ENCODE measurements at regions not wholly inside any gene's neighbourhood (a gene's known extent, or its start where the extent isn't known, plus 50 kb on each side); places are given as distances from the start of the nearest gene placed in this dataset.

DNA sequence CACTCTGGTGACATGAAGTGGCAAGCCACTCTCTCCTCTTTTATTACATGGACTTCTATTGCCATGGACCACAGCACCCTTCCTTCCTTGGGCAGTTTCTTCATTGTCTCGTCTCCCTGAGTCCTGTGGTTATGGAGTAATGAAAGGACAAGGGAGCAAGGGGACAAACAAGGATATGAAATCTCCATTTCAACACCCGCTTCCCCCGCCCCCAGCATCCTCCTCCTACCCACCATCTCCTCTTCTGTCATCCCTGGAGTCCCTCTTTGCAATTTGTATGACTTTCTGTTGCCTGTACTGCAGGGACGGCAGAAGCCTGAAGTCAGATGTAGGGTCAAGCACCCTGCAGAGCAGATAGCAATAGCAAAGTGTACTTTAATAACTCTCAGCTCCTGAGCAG is 300.7 kb upstream of the CLINT1 start:
- DNase-seq (ENCODE audit: low read depth): no peak

GRCh38 chr5:158155811-158156505 is 297.0 kb upstream of the CLINT1 start:
- DNase-seq (ENCODE audit: low read depth): no peak

DNA sequence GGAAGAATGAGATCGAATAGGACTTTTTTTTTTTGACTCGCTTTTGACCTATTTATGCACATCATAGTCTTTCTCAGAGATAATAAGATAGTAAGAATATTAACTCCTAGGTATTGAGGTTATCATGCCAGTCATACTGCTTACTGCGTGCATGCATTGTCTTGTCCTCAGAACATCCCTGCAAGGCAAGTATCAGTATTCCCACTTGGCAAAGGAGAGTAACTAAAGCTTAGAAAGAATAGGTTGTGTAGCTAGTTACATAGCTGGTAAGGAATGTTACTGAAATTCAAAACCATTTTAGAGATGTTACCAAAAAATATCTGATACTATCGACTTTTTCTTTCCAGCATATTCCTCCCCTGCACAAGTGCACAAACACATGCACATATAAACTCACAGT is 296.1 kb upstream of the CLINT1 start:
- no peak for DNase-seq (ENCODE audit: low read depth)

GRCh38 chr5:158154226-158155005 is 295.5 kb upstream of the CLINT1 start:
- peak; percentile 78 for DNase-seq (ENCODE audit: low read depth)

DNA sequence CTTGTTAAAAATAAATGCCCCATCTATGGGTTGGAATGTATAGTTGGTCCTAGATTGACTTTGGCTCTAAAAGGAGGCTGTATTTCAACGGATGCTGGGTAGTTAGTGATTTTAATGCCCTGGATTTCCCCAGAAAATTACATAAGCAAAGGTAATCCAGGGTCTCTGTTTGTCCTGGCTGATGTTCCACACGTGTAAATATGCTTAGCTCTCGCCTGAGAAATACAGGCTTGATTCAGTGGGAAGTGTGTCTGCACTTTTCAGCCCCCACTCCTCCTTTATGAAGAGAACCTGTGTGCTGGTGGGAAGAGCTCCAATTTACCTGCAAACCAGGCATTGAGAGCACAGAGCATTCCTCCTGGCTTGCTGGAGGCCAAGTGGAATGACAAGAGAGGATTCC is 294.6 kb upstream of the CLINT1 start:
- no peak for DNase-seq (ENCODE audit: low read depth)

DNA sequence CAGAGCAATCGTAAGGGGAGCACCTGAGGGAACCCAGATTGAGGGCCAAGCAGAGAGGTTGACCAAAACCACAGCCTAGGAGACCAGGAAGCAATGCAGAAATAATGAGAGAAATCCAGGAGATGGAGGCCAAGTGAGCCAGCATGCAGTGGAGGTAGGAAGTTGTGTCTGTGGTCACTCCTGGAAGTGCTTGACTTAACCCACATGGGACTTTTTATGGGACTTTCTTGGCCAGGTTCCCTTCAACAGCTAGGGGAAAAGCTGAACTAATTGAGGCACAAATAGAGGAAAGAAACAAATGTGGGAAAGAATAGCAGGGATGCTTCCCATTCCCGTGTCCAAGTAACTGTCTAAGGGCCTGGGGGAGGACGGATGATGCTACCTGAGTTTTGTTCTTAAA is 293.2 kb upstream of the CLINT1 start:
- DNase-seq (ENCODE audit: low read depth): peak; percentile 28

- no peak for DNase-seq (ENCODE audit: low read depth)
These were observed 288.3 kb upstream of the CLINT1 start for GRCh38 chr5:158147227-158147626.

GRCh38 chr5:158145827-158146226 is 286.9 kb upstream of the CLINT1 start:
- DNase-seq (ENCODE audit: low read depth): no peak

DNA sequence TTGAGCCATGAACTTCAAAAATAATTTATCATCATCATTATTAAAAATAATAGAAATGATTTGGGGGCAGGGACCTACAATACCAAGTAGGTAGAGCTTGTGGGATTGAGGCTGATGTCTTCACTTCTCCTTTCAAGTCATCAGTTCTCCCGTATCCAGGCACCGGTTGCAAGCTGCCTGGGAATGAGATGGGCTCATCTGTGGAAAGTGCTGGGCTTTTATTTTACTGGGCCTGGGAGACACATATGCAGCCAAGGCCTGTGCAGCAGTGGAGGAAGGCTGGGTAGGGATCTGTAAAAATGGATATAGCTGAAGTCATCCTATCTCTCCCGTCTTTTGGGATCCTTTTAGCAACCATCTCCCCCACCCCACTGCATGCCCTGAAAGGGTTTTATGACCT is 284.1 kb upstream of the CLINT1 start:
- DNase-seq (ENCODE audit: low read depth): no peak

DNA sequence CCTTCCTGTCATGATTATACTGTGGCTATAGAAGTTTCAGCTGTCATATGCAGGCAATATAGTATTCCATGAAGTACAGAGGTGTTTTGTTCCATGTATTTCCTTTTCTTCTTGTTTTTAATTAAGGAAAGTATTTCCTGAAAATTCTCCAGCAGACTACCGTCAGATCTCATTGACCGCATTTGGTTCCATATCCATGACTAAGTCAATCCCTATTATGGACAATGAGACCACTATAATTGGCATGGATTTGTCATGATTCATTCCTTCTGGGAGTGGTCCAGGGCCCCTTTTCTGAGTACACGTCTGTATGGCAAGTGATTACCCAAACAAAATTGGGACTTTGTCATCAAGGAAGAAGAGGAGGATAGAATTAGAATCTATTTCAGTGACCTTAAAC is 283.2 kb upstream of the CLINT1 start:
- DNase-seq (ENCODE audit: low read depth): no peak

GRCh38 chr5:158140120-158140731 is 281.3 kb upstream of the CLINT1 start:
- DNase-seq (ENCODE audit: low read depth): no peak

- peak; percentile 42 for DNase-seq (ENCODE audit: low read depth)
These were observed 280.2 kb upstream of the CLINT1 start for GRCh38 chr5:158139161-158139560.

DNA sequence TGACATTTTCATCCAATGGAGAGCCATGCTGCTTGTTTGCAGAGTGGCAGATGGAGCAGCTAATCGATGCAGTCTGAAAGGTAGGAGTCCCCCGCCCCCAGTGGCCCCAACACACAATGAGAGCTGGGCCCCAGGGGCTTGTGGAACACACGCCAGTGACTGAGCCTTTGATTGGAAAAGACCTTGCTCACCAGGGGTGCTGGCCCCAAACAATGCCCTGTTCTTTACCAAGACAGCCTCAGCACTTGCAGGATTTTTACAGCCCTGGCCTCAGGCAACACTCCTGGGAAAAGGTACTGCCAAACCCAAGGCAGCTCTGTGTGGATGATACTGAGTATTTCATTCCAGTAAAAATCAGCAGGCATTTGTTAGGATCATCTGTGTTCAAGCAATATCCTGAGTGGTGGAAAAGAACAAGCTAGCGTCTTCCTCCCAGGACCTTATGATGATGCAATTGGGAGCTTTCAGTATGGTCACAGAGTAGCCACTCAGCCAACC is 276.8 kb upstream of the CLINT1 start:
- DNase-seq (ENCODE audit: low read depth): no peak

DNA sequence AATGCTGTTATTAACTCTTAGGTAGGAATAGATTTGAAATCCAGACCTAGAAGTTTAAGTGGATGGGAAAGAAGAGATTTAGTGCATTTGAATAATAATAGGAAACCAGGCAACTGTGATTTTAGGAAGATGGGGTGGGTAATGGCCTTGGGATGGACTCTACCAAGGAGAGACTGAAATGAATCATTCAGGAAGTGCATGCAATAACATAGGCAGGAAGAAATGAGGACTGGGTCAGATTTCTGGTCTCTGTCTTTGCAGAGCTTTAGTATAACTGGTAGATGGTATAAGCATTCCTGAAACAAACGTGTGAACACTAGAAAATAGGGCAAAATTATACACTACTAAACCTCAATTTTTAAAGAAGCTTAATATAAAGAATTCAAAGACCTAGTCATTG is 274.4 kb upstream of the CLINT1 start:
- no peak for DNase-seq (ENCODE audit: low read depth)

DNA sequence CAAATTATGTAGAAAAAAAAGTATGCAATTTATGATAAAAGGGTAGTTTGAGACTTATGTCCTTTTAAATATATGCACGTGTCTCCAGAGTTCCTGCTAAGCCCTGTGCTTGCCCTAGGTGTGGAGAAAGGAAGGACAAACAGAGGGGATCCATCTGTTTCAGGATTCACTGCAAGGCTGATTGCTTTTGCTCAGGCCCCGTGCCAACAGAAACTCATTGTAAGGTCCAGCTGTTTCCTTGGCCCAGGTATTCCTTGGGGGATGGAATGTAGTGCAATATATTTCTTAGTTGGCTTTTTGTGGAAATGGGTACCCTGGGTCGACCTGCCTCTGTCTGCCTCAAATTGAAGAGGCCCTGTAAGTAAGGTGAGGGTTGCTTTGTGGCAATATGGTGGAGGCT is 268.6 kb upstream of the CLINT1 start:
- DNase-seq (ENCODE audit: low read depth): no peak

DNA sequence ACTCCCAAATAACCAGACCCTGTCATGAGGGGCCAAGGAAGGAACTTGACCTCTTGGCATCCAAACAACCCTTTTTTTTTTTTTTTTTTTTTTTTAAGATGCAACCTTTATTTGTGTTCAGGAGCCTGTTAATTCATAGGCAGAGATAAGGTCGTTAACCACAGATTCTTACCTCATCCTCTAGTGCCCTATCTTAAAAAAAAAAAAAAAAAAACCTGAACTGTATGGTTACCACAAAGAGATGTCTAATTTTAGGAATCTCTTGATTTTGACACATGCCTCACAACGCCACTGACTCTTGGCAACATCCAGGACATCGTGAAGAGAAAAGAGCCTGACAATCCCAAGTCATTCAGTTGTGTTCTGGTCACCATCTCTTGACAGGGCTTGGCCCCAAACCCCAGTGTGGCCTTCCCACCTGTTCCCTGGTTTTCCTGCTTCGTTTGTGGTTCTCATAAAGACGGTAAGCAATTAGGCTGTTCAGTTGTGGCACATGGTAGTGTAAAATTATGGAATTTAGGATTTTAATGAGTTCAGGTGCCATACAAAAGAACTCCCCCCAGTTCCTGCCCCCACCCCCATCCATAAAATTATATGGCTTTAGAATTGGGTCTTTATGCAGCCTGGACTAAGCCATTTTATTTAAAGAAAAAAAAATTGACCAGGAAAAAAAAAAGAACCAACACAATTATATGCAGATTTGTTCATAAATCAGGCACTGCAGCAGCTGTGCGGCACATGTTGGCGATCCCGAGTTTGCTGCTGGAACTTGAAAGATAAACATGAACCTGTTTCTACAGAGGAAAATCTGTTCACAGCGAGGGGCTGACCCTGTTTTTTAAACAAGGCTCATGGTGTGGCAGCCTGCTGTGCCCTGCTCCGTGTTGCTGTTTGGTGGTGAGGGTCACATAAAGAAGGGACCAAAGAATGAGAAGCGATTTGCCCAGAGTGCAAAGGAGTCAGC is 267.8 kb upstream of the CLINT1 start:
- DNase-seq (ENCODE audit: low read depth): no peak

DNA sequence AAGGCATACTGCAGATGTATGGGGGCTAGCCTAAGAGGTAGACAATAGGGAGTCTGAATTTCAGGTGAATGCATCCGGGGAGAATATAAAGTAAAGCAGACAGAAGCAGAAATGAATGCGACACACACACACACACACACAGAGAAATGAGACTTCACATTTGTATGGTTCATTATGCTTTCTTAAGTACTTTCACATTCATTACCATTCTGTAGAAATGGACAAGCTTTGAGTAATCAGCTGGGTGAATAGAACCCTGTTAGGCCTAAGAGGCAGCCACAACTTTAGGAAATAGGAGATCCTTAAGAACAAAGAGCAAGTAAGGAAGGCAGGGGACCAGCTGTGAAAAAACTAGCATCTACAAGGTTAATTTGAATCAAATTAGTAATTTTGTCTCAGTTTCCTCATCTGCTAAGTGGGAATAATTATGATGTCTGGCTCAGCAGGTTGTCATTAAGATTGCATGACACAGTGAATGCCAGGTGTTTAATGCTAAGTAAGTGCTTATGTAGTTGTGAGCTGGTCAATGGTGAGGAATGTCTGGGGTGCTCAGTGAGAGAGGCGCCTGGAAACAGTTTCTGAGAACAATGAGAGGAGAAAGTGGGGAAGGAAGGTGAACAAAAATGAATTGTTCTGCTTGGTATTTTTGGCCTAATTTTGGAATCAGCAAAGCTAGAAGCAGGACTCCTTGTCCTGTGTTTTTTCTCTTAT is 265.8 kb upstream of the CLINT1 start:
- DNase-seq (ENCODE audit: low read depth): no peak

- no peak for DNase-seq (ENCODE audit: low read depth)
These were observed 264.6 kb upstream of the CLINT1 start for GRCh38 chr5:158123595-158123994.

DNA sequence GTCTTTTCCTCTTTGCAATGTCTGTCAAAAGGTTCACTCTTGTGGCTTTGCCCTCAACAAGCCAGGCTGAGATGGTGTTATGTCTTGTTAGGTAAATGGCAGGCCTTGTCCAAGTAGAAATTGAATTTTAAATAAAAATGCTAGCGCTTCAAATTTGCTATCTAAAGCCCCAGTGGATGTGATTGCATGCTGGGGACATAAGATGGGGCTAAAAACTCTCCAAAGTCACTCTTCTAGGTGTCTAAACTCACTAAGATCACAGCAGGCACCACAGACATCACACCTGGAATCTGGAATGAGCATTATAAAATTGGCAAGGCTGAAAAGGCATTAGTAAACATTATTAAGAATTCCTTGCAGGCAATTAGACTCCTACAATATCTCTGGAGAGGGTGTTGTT is 262.7 kb upstream of the CLINT1 start:
- DNase-seq (ENCODE audit: low read depth): no peak

GRCh38 chr5:158120760-158121159 is 261.8 kb upstream of the CLINT1 start:
- no peak for DNase-seq (ENCODE audit: low read depth)
